GM13976 (cell line): ENCODE measurements at regions not wholly inside any gene's neighbourhood (a gene's known extent, or its start where the extent isn't known, plus 50 kb on each side); places are given as distances from the start of the nearest gene placed in this dataset.

Experiments
- DNase-seq: peaks from one replicate; pipeline ENCODE4 v3.0.0; 2012; ENCODE audit warnings: low spot score
- CTCF ChIP-seq: IDR thresholded peaks from 2 replicates; pipeline ENCODE4 v1.5.1; 2012; ENCODE audit warnings: borderline replicate concordance, mild to moderate bottlenecking; ENCODE audit not compliant: insufficient read depth; ENCODE audit errors: extremely low read depth, missing control alignments, control extremely low read depth
- in situ Hi-C: fragments of 300-500 bp; cut with MboI; formaldehyde crosslinking; loops from one replicate; pipeline ENCODE4 v1.12.0; 2022; ENCODE audit warnings: low sequenced_read_pairs, mixed read lengths, inconsistent platforms; ENCODE audit not compliant: unreplicated experiment

- DNase-seq: no peak
- in situ Hi-C loops: no loop called here
- TF ChIP-seq CTCF: no peak
These were observed 154.1 kb upstream of the CENPW start for GRCh38 chr6:126185774-126186173.

GRCh38 chr6:126188279-126188909 is 151.5 kb upstream of the CENPW start:
- TF ChIP-seq CTCF: no peak
- no peak for DNase-seq
- in situ Hi-C loops: no loop called here

GRCh38 chr6:126195625-126196236 is 144.2 kb upstream of the CENPW start:
- no peak for TF ChIP-seq CTCF
- no peak for DNase-seq
- in situ Hi-C loops: no loop called here

- in situ Hi-C loops: no loop called here
- no peak for TF ChIP-seq CTCF
- no peak for DNase-seq
These were observed 141.3 kb upstream of the CENPW start for GRCh38 chr6:126198631-126199030.

GRCh38 chr6:126199466-126199865 is 140.4 kb upstream of the CENPW start:
- TF ChIP-seq CTCF: no peak
- no peak for DNase-seq
- in situ Hi-C loops: no loop called here

GRCh38 chr6:126202707-126203106 is 137.2 kb upstream of the CENPW start:
- DNase-seq: no peak
- in situ Hi-C loops: no loop called here
- TF ChIP-seq CTCF: no peak
